ENCODE measurements at regions not wholly inside any gene's neighbourhood (a gene's known extent, or its start where the extent isn't known, plus 50 kb on each side); places are given as distances from the start of the nearest gene placed in this dataset.
"Not testable (repeated sequence)": the region's sequence is repeated elsewhere in the genome, so short reads cannot be mapped to it uniquely, and the experiment has no call there.

GRCh38 chr16:29148131-29148691 is 163.4 kb downstream of the LAT start:
- no peak for DNase-seq (ENCODE audit: low read depth in 1 of 2, low spot score in 1 of 2)
- TF ChIP-seq JUND (IDR thresholded peaks at IDR 0.05; ENCODE audit: low read depth) = no peak
- in situ Hi-C loops (cut with HindIII; ENCODE audit: low pct_unique_long_range_greater_than_20kb, low sequenced_read_pairs) = no loop called here

- in situ Hi-C loops (cut with HindIII; ENCODE audit: low pct_unique_long_range_greater_than_20kb, low sequenced_read_pairs); DNase-seq (ENCODE audit: low read depth in 1 of 2, low spot score in 1 of 2): not testable (repeated sequence)
These were observed 162.9 kb downstream of the LAT start for GRCh38 chr16:29147710-29148109.

GRCh38 chr16:29146808-29147643 is 162.2 kb downstream of the LAT start:
- DNase-seq (ENCODE audit: low read depth in 1 of 2, low spot score in 1 of 2); in situ Hi-C loops (cut with HindIII; ENCODE audit: low pct_unique_long_range_greater_than_20kb, low sequenced_read_pairs): not testable (repeated sequence)

GRCh38 chr16:29146266-29146665 is 161.4 kb downstream of the LAT start:
- in situ Hi-C loops (cut with HindIII; ENCODE audit: low pct_unique_long_range_greater_than_20kb, low sequenced_read_pairs) = no loop called here
- TF ChIP-seq JUND (IDR thresholded peaks at IDR 0.05; ENCODE audit: low read depth) = no peak
- DNase-seq (ENCODE audit: low read depth in 1 of 2, low spot score in 1 of 2) = no peak

GRCh38 chr16:29145486-29146225 is 160.8 kb downstream of the LAT start:
- DNase-seq (ENCODE audit: low read depth in 1 of 2, low spot score in 1 of 2); in situ Hi-C loops (cut with HindIII; ENCODE audit: low pct_unique_long_range_greater_than_20kb, low sequenced_read_pairs): not testable (repeated sequence)

- DNase-seq (ENCODE audit: low read depth in 1 of 2, low spot score in 1 of 2); in situ Hi-C loops (cut with HindIII; ENCODE audit: low pct_unique_long_range_greater_than_20kb, low sequenced_read_pairs): not testable (repeated sequence)
These were observed 160.2 kb downstream of the LAT start for GRCh38 chr16:29145086-29145485.

- in situ Hi-C loops (cut with HindIII; ENCODE audit: low pct_unique_long_range_greater_than_20kb, low sequenced_read_pairs); DNase-seq (ENCODE audit: low read depth in 1 of 2, low spot score in 1 of 2): not testable (repeated sequence)
These were observed 159.8 kb downstream of the LAT start for GRCh38 chr16:29144669-29145062.

GRCh38 chr16:29143739-29144668 is 159.2 kb downstream of the LAT start:
- DNase-seq (ENCODE audit: low read depth in 1 of 2, low spot score in 1 of 2); in situ Hi-C loops (cut with HindIII; ENCODE audit: low pct_unique_long_range_greater_than_20kb, low sequenced_read_pairs): not testable (repeated sequence)

GRCh38 chr16:29142506-29142905 is 157.7 kb downstream of the LAT start:
- DNase-seq (ENCODE audit: low read depth in 1 of 2, low spot score in 1 of 2); in situ Hi-C loops (cut with HindIII; ENCODE audit: low pct_unique_long_range_greater_than_20kb, low sequenced_read_pairs): not testable (repeated sequence)

- in situ Hi-C loops (cut with HindIII; ENCODE audit: low pct_unique_long_range_greater_than_20kb, low sequenced_read_pairs) = no loop called here
- peak in 1 of 2 experiments; percentile 16 for DNase-seq (ENCODE audit: low read depth in 1 of 2, low spot score in 1 of 2)
- TF ChIP-seq JUND (IDR thresholded peaks at IDR 0.05; ENCODE audit: low read depth) = no peak
These were observed 156.9 kb downstream of the LAT start for GRCh38 chr16:29141586-29142324.

GRCh38 chr16:29141121-29141520 is 156.3 kb downstream of the LAT start:
- in situ Hi-C loops (cut with HindIII; ENCODE audit: low pct_unique_long_range_greater_than_20kb, low sequenced_read_pairs); DNase-seq (ENCODE audit: low read depth in 1 of 2, low spot score in 1 of 2): not testable (repeated sequence)

- in situ Hi-C loops (cut with HindIII; ENCODE audit: low pct_unique_long_range_greater_than_20kb, low sequenced_read_pairs); DNase-seq (ENCODE audit: low read depth in 1 of 2, low spot score in 1 of 2): not testable (repeated sequence)
These were observed 155.3 kb downstream of the LAT start for GRCh38 chr16:29139901-29140855.

All from T47D (cell line).